ENCODE measurements at regions not wholly inside any gene's neighbourhood (a gene's known extent, or its start where the extent isn't known, plus 50 kb on each side); places are given as distances from the start of the nearest gene placed in this dataset.

DNA sequence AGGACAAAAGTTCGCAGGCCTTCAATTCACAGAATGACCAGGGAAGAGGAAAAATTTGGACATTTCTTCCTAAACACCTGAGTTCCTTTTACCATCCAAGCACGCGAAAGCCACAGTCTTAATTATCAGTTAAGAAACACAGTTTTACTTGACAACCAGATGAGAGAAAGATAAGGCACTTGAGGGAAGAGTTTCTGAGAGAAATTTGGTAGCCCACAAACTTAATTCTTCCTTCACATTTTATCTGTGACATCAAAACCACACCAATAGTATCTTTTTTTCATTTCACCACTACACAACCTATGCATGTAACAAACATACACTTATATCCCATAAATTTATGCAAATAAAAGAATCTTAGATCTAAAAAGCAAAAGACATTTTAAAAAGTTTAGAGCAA is 326.6 kb downstream of the MZT1 start:
- no peak overlapping the region for H3K4me3 ChIP-seq (ENCODE audit: low read depth, low read length)
- TF ChIP-seq, protein P1, sequence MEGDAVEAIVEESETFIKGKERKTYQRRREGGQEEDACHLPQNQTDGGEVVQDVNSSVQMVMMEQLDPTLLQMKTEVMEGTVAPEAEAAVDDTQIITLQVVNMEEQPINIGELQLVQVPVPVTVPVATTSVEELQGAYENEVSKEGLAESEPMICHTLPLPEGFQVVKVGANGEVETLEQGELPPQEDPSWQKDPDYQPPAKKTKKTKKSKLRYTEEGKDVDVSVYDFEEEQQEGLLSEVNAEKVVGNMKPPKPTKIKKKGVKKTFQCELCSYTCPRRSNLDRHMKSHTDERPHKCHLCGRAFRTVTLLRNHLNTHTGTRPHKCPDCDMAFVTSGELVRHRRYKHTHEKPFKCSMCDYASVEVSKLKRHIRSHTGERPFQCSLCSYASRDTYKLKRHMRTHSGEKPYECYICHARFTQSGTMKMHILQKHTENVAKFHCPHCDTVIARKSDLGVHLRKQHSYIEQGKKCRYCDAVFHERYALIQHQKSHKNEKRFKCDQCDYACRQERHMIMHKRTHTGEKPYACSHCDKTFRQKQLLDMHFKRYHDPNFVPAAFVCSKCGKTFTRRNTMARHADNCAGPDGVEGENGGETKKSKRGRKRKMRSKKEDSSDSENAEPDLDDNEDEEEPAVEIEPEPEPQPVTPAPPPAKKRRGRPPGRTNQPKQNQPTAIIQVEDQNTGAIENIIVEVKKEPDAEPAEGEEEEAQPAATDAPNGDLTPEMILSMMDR (IDR thresholded peaks at IDR 0.05; ENCODE audit: control insufficient read depth, extremely low read depth, insufficient read depth): no peak
- no peak for DNase-seq (ENCODE audit: low read depth)

DNA sequence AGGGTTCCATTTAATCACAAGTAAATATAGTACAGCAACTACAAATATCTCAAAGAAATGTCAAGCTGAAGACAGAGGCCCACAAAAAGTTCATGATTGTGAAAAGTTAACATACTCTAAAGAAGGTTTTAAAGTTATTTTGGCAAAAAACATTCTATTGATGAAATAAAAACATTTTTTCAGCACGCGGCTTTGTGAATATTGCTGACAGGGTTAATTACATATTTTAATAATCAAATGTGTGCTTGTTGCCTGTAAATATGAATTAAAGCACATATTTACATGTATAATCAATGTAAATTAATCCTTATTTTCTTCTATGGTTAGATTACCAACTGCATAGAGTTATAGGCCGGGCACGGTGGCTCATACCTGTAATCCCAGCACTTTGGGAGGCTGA is 328.1 kb downstream of the MZT1 start:
- TF ChIP-seq, protein P1 (IDR thresholded peaks at IDR 0.05; ENCODE audit: control insufficient read depth, extremely low read depth, insufficient read depth): no peak
- no peak for DNase-seq (ENCODE audit: low read depth)
- no peak overlapping the region for H3K4me3 ChIP-seq (ENCODE audit: low read depth, low read length)

DNA sequence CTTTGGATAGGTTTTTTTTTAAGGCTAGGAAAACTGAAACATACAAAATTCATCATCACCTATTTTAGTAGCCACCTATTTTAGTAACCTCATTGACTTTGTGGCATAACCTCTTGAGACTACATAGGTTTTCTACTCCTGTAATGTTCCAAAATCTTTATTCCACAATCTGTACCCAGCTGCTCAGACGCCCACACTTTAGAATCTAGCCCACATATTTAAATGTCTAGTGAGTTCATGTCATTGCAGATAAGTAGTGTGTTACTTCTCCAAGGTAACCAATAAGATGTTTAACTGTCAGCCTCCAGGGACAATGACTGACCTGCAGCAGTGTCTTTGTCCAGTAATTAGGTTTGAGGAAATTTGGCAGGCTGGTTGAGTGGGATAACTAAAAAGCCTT is 330.2 kb downstream of the MZT1 start:
- DNase-seq (ENCODE audit: low read depth): no peak
- TF ChIP-seq, protein P1 (IDR thresholded peaks at IDR 0.05; ENCODE audit: control insufficient read depth, extremely low read depth, insufficient read depth): no peak

DNA sequence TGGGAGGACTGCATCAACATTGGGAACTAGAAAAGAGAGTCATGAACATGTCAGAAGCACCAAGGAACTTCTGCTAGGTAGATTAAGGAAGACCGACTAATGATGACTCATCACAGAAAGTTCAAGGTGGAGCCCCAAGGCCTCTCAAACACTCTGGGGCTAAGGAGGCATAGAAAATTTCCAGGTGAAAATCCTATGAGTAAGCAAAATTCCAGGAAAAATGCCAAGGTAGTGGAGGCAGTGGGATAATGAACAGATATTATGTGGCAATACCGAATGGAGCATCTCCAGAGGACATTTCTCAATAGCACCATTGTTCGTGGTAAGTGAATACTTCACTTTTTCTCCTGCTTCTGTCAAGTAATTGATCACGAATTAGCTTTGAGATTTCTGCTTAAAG is 336.5 kb downstream of the MZT1 start:
- no peak overlapping the region for H3K4me3 ChIP-seq (ENCODE audit: low read depth, low read length)
- TF ChIP-seq, protein P1 (IDR thresholded peaks at IDR 0.05; ENCODE audit: control insufficient read depth, extremely low read depth, insufficient read depth): no peak
- DNase-seq (ENCODE audit: low read depth): no peak

More for the DNA sequence above, 330.2 kb downstream of the MZT1 start:
- no peak overlapping the region for H3K4me3 ChIP-seq (ENCODE audit: low read depth, low read length)

DNA sequence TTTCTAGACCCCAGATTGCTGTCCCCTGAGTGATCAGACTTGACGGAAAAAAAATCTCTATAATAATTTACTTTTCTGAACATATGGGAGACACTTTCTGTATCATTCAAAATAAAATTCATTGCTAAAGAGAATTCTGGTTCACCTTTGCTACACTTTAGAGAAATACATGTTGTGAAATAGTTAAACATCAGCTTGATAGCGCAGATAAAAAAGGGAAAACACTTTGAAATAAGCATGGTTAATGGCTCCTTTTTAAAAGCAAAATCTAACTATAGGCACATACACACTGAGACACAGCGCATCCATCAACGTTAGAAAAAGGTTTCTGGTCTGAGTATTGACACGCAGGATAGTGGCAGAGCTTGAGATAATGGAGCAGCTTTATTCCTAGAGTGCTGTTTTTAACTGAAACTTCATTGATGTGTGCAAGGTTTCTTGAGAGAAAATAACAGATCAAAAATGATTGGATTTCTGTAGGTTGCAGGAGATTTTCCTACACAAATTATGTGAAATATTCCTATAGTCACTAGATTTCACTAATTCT is 341.2 kb downstream of the MZT1 start:
- TF ChIP-seq, protein P1 (IDR thresholded peaks at IDR 0.05; ENCODE audit: control insufficient read depth, extremely low read depth, insufficient read depth): no peak

DNA sequence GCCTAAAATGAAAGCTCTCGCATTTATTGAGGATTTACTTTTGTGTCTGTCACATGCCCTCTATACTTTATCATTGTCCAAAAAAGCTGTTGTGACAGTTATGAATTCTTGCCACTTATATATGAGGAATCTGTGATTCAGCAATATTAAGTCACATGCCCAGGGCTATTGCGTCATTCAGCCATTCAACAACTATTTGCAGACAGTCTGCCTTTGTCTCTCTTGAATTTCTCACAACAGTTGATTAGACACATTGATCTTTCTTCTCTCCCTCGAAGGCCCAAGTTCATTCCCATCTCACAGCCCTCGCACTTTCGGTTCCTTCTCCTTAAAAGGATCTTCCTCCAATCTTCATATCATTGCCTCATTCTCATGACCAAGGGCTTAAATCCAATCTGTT is 342.6 kb downstream of the MZT1 start:
- H3K4me3 ChIP-seq (ENCODE audit: low read depth, low read length): no peak overlapping the region
- TF ChIP-seq, protein P1 (IDR thresholded peaks at IDR 0.05; ENCODE audit: control insufficient read depth, extremely low read depth, insufficient read depth): no peak
- no peak for DNase-seq (ENCODE audit: low read depth)

More for the DNA sequence above, 341.2 kb downstream of the MZT1 start:
- no peak for DNase-seq (ENCODE audit: low read depth)
- H3K4me3 ChIP-seq (ENCODE audit: low read depth, low read length): no peak overlapping the region

DNA sequence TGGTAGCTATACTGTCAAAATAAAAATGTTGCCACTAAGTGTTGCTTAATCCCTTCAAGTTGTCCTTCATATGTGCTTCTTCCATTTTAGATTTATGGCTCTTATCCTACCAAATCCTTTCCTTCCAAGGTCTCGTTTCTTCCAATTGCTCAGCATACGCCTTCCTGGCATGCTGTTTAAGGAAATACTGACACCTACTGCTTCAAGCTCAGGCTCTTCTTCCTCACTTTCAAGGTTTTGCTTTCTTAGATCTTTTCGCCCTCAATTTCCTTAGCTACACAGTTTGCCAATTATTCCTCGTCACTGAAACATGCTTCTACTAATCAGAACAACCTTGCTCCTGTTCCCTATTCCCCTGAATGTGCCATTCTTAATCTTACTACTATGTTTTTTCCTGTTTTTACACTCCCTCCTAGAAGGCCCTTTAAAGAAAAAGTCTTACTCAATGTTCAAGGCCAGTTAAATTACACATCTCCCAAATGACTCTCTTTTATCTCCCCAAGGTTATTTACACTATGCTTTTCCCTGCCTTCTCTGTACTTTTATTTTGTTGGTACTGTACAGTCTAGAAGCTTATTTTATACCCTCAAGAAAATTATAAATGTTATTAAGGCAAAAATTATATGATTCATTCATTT is 343.1 kb downstream of the MZT1 start:
- DNase-seq (ENCODE audit: low read depth): no peak
- no peak overlapping the region for H3K4me3 ChIP-seq (ENCODE audit: low read depth, low read length)
- TF ChIP-seq, protein P1 (IDR thresholded peaks at IDR 0.05; ENCODE audit: control insufficient read depth, extremely low read depth, insufficient read depth): no peak

Measured in LNCaP clone FGC (cell line).